ENCODE measurements at regions not wholly inside any gene's neighbourhood (a gene's known extent, or its start where the extent isn't known, plus 50 kb on each side); places are given as distances from the start of the nearest gene placed in this dataset.

DNA sequence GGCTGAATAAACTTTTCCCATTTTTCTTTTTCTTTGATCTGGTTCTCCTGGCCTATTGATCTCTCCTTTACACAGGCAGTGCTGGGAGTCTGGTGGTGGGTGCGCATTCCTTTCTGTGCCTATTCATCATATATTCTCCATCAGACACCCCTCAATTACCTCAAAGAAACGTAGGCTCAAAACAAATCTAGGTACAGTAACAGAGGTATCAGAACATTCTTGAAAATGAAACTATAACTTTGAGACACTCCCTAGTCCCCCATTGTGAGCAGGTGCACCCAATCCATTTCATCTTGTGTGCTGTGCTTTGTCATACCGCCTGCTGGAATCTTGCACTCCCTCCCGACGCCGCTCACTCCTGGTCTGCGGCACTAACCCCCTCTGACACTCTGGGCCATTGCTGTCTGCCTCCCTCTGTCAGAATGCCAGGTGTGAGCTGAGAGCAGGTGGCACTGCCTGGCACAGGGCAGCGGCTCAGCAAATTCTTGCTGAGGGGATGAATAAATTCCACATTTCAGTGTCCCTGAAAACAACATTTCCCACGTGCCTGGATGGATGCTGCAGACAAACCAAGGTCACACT is 303.4 kb upstream of the EXOC2 start:
- no peaks in the 10 kb centered on the region for H3K36me3 ChIP-seq (replicated peaks; ENCODE audit: insufficient read depth, low read length)
- H3K27me3 ChIP-seq (replicated peaks; ENCODE audit: insufficient read depth, low read length) = no peaks in the 10 kb centered on the region
- no peaks in the 10 kb centered on the region for H3K4me1 ChIP-seq (ENCODE audit: low read length)
- no peak overlapping the region for H3K4me2 ChIP-seq (ENCODE audit: low read depth, low read length)
- no peak overlapping the region for H2AFZ ChIP-seq (ENCODE audit: low read length)
- no peak overlapping the region for H3K27ac ChIP-seq (ENCODE audit: low read length)
- H4K20me1 ChIP-seq (ENCODE audit: insufficient read depth, low read length) = no peaks in the 10 kb centered on the region
- no peak overlapping the region for H3K4me3 ChIP-seq (ENCODE audit: low read length)
- no peaks in the 10 kb centered on the region for H3K79me2 ChIP-seq (ENCODE audit: low read length)
- H3K9me3 ChIP-seq (replicated peaks; ENCODE audit: insufficient read depth, low read length) = no peaks in the 10 kb centered on the region
- TF ChIP-seq EZH2phosphoT487 (IDR thresholded peaks at IDR 0.05; ENCODE audit: low read length) (no peak), EZH2 (optimal IDR thresholded peaks at IDR 0.05; ENCODE audit: low read depth, low read length) (no peak)
- TF ChIP-seq, protein P1, sequence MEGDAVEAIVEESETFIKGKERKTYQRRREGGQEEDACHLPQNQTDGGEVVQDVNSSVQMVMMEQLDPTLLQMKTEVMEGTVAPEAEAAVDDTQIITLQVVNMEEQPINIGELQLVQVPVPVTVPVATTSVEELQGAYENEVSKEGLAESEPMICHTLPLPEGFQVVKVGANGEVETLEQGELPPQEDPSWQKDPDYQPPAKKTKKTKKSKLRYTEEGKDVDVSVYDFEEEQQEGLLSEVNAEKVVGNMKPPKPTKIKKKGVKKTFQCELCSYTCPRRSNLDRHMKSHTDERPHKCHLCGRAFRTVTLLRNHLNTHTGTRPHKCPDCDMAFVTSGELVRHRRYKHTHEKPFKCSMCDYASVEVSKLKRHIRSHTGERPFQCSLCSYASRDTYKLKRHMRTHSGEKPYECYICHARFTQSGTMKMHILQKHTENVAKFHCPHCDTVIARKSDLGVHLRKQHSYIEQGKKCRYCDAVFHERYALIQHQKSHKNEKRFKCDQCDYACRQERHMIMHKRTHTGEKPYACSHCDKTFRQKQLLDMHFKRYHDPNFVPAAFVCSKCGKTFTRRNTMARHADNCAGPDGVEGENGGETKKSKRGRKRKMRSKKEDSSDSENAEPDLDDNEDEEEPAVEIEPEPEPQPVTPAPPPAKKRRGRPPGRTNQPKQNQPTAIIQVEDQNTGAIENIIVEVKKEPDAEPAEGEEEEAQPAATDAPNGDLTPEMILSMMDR (IDR thresholded peaks at IDR 0.05; ENCODE audit: low read length) = no peak
- no peaks in the 10 kb centered on the region for H3K9me2 ChIP-seq (replicated peaks; ENCODE audit: insufficient read depth, low read length)
- H3F3A ChIP-seq (ENCODE audit: insufficient read depth, low read length) = no peaks in the 10 kb centered on the region
- H3K9ac ChIP-seq (ENCODE audit: low read length) = no peak overlapping the region
- no peak for DNase-seq

DNA sequence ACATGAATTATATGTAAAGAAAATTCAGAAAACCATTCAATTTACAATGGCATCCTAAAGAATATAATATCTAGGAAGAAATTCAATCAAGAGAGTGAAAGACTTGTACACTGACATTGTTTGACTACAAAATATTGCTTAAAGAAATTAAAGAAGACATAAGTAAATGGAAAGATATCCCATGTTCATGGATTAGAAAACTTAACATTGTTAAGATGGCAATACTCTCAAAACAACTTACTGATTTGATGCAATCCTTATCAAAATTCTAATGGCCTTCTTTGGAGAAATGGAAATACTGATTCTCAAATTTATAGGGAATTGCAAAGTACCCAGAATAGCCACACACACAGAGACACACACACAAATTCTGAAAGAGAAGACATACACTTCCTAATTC is 298.3 kb upstream of the EXOC2 start:
- Histone ChIP-seq H3K36me3 (replicated peaks; ENCODE audit: insufficient read depth, low read length) (no peaks in the 10 kb centered on the region), H3K79me2 (ENCODE audit: low read length) (no peaks in the 10 kb centered on the region), H3K4me2 (ENCODE audit: low read depth, low read length) (no peak overlapping the region), H3K4me3 (ENCODE audit: low read length) (no peak overlapping the region), H3K27me3 (replicated peaks; ENCODE audit: insufficient read depth, low read length) (no peaks in the 10 kb centered on the region), H3K27ac (ENCODE audit: low read length) (no peak overlapping the region), H3K9me3 (replicated peaks; ENCODE audit: insufficient read depth, low read length) (no peaks in the 10 kb centered on the region), H3K4me1 (ENCODE audit: low read length) (no peaks in the 10 kb centered on the region), H3F3A (ENCODE audit: insufficient read depth, low read length) (no peaks in the 10 kb centered on the region), H3K9me2 (replicated peaks; ENCODE audit: insufficient read depth, low read length) (no peaks in the 10 kb centered on the region), H3K9ac (ENCODE audit: low read length) (no peak overlapping the region), H2AFZ (ENCODE audit: low read length) (no peak overlapping the region), H4K20me1 (ENCODE audit: insufficient read depth, low read length) (no peaks in the 10 kb centered on the region)
- no peak for TF ChIP-seq EZH2phosphoT487 (IDR thresholded peaks at IDR 0.05; ENCODE audit: low read length)
- TF ChIP-seq EZH2 (optimal IDR thresholded peaks at IDR 0.05; ENCODE audit: low read depth, low read length) = no peak
- TF ChIP-seq, protein P1 (IDR thresholded peaks at IDR 0.05; ENCODE audit: low read length) = no peak
- no peak for DNase-seq

DNA sequence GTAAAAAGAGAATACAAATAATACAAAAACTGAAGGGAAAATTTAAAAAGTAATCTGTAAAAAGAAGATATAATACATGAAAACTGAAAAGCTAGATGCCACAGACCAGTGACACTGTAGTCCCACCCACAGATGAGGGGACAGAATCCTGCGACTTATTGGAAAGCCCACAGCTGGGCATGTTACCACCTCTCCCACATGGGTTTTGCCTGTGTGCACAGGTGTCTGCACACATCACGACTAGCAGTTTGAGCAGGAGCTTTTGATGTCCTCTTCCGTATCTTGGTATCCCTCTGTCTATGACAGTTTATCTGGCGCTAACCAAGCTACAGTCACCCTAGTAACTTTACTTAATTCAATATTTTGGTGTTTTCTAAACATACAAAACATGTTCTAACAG is 291.1 kb upstream of the EXOC2 start:
- Histone ChIP-seq H4K20me1 (ENCODE audit: insufficient read depth, low read length) (no peaks in the 10 kb centered on the region), H3K9me2 (replicated peaks; ENCODE audit: insufficient read depth, low read length) (no peaks in the 10 kb centered on the region), H3K4me1 (ENCODE audit: low read length) (no peaks in the 10 kb centered on the region), H3K4me2 (ENCODE audit: low read depth, low read length) (no peak overlapping the region), H3K9me3 (replicated peaks; ENCODE audit: insufficient read depth, low read length) (no peaks in the 10 kb centered on the region), H3K27ac (ENCODE audit: low read length) (no peak overlapping the region), H3K4me3 (ENCODE audit: low read length) (no peak overlapping the region), H3K79me2 (ENCODE audit: low read length) (no peaks in the 10 kb centered on the region), H2AFZ (ENCODE audit: low read length) (no peak overlapping the region), H3F3A (ENCODE audit: insufficient read depth, low read length) (no peaks in the 10 kb centered on the region), H3K36me3 (replicated peaks; ENCODE audit: insufficient read depth, low read length) (no peaks in the 10 kb centered on the region), H3K27me3 (replicated peaks; ENCODE audit: insufficient read depth, low read length) (no peaks in the 10 kb centered on the region), H3K9ac (ENCODE audit: low read length) (no peak overlapping the region)
- DNase-seq = no peak
- TF ChIP-seq EZH2 (optimal IDR thresholded peaks at IDR 0.05; ENCODE audit: low read depth, low read length) (no peak), EZH2phosphoT487 (IDR thresholded peaks at IDR 0.05; ENCODE audit: low read length) (no peak)
- TF ChIP-seq, protein P1 (IDR thresholded peaks at IDR 0.05; ENCODE audit: low read length) = no peak

Measured in MM.1S (cell line).